NCI-H446 treated with DMSO at 0.1 percent for 48 hours (cell line): ENCODE measurements at regions not wholly inside any gene's neighbourhood (a gene's known extent, or its start where the extent isn't known, plus 50 kb on each side); places are given as distances from the start of the nearest gene placed in this dataset.

Experiments
- DNase-seq: peaks from one replicate; lab custom pipeline; 2025; lab: John Stamatoyannopoulos, UW

- no peak for DNase-seq
Measured at GRCh38 chr12:102534899-102535298, 54.5 kb upstream of the IGF1 start.

GRCh38 chr12:102533483-102534215 is 53.3 kb upstream of the IGF1 start:
- DNase-seq = no peak
